Endodermal cell (in vitro differentiated cells): ENCODE measurements at regions not wholly inside any gene's neighbourhood (a gene's known extent, or its start where the extent isn't known, plus 50 kb on each side); places are given as distances from the start of the nearest gene placed in this dataset.

ENCODE experiments used
- DNase-seq: peaks from one replicate; pipeline ENCODE4 v3.0.0-alpha.2; 2017
- H3K27ac ChIP-seq: 2 replicates; pipeline ENCODE4 v1.5.1; 2013; ENCODE audit warnings: mild to moderate bottlenecking, low read depth, low read length, moderate library complexity
- H3K27me3 ChIP-seq: 2 replicates; pipeline ENCODE4 v1.6.1; 2013; ENCODE audit warnings: mild to moderate bottlenecking, low read length, moderate library complexity; ENCODE audit not compliant: insufficient read depth, control insufficient read depth, poor library complexity, severe bottlenecking
- H3K36me3 ChIP-seq: 2 replicates; pipeline ENCODE4 v1.7.0; 2013; ENCODE audit warnings: mild to moderate bottlenecking, low read length, moderate library complexity; ENCODE audit not compliant: control insufficient read depth, insufficient read depth
- H3K4me1 ChIP-seq: one replicate; pipeline ENCODE4 v1.7.0; 2013; ENCODE audit warnings: low read length; ENCODE audit not compliant: control insufficient read depth, insufficient read depth
- H3K4me3 ChIP-seq: 2 replicates; pipeline ENCODE4 v1.5.1; 2013; ENCODE audit warnings: mild to moderate bottlenecking, low read length, moderate library complexity
- H3K9ac ChIP-seq: 2 replicates; pipeline ENCODE4 v1.6.1; 2013; ENCODE audit warnings: mild to moderate bottlenecking, low read length, moderate library complexity; ENCODE audit not compliant: poor library complexity, severe bottlenecking; ENCODE audit errors: extremely low read depth
- H3K9me3 ChIP-seq: 2 replicates; pipeline ENCODE4 v1.6.1; 2013; ENCODE audit warnings: mild to moderate bottlenecking, low read length, moderate library complexity; ENCODE audit not compliant: control insufficient read depth
- H3K27ac Mint-ChIP-seq: 2 replicates; pipeline ENCODE4 v1.8.0; 2020; ENCODE audit warnings: mixed read lengths
- H3K27me3 Mint-ChIP-seq: 2 replicates; pipeline ENCODE4 v1.8.0; 2021; ENCODE audit warnings: mild to moderate bottlenecking, mixed read lengths; ENCODE audit not compliant: insufficient read depth
- H3K36me3 Mint-ChIP-seq: 2 replicates; pipeline ENCODE4 v1.8.0; 2020; ENCODE audit warnings: low read depth, mixed read lengths
- H3K4me1 Mint-ChIP-seq: 2 replicates; pipeline ENCODE4 v1.8.0; 2020; ENCODE audit warnings: mixed read lengths
- H3K4me3 Mint-ChIP-seq: 2 replicates; pipeline ENCODE4 v1.8.0; 2020; ENCODE audit warnings: mild to moderate bottlenecking, moderate library complexity, mixed read lengths
- H3K9me3 Mint-ChIP-seq: 2 replicates; pipeline ENCODE4 v1.8.0; 2020; ENCODE audit warnings: mild to moderate bottlenecking, mixed read lengths
- WGBS, 2 experiments: methylation state at CpG; one replicate each; pipeline versions ENCODE4 v1.1.5 to v1.1.7; 2013; ENCODE audit warnings: missing lambda C conversion rate in 2 of 2, mixed read lengths in 1 of 2; ENCODE audit not compliant: insufficient coverage in 1 of 2, insufficient read length in 1 of 2; 5-methylcytosine and 5-hydroxymethylcytosine counted together
- TF ChIP-seq, protein P1 (sequence below): fragments of 200-600 bp; sonication (generic); conservative IDR thresholded peaks from 2 replicates; pipeline ENCODE4 v1.5.0; 2021; ENCODE audit warnings: antibody characterized with exemption, mild to moderate bottlenecking

DNA sequence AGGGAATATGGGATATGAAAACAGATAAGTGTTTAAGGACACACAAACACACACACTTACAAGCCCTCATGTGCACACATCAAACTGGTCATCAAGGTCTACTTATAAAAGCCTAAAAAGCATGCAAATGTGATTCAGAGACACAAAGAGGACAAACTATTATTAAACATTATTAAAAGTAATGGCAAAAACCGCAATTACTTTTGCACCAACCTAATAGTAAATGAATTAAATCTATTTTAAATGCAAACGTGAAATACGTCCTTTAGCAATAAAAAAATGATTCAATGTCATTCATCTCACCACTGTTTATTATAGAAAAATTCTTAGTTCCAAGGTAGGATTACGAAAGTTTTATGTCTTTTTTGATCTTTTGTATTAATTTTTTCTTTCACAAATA, 91.1 kb upstream of the ARMCX2 start:
- H3K9ac ChIP-seq: no peak overlapping the region
- TF ChIP-seq, protein P1, sequence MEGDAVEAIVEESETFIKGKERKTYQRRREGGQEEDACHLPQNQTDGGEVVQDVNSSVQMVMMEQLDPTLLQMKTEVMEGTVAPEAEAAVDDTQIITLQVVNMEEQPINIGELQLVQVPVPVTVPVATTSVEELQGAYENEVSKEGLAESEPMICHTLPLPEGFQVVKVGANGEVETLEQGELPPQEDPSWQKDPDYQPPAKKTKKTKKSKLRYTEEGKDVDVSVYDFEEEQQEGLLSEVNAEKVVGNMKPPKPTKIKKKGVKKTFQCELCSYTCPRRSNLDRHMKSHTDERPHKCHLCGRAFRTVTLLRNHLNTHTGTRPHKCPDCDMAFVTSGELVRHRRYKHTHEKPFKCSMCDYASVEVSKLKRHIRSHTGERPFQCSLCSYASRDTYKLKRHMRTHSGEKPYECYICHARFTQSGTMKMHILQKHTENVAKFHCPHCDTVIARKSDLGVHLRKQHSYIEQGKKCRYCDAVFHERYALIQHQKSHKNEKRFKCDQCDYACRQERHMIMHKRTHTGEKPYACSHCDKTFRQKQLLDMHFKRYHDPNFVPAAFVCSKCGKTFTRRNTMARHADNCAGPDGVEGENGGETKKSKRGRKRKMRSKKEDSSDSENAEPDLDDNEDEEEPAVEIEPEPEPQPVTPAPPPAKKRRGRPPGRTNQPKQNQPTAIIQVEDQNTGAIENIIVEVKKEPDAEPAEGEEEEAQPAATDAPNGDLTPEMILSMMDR: no peak
- H3K36me3 ChIP-seq: no peaks in the 10 kb centered on the region
- no peak overlapping the region for H3K4me3 ChIP-seq
- no peak for DNase-seq
- Mint-ChIP-seq H3K9me3 (peaks cover 26% of the 10 kb centered on the region), H3K27ac (no peak overlapping the region), H3K27me3 (no peaks in the 10 kb centered on the region), H3K4me3 (no peak overlapping the region), H3K4me1 (no peaks in the 10 kb centered on the region), H3K36me3 (no peaks in the 10 kb centered on the region)
- no CpG with 5 or more reads among the region's 4 CpGs for WGBS, 2 experiments
- no peak overlapping the region for H3K27ac ChIP-seq
- H3K27me3 ChIP-seq: no peaks in the 10 kb centered on the region
- H3K4me1 ChIP-seq: no peaks in the 10 kb centered on the region
- H3K9me3 ChIP-seq: no peaks in the 10 kb centered on the region

DNA sequence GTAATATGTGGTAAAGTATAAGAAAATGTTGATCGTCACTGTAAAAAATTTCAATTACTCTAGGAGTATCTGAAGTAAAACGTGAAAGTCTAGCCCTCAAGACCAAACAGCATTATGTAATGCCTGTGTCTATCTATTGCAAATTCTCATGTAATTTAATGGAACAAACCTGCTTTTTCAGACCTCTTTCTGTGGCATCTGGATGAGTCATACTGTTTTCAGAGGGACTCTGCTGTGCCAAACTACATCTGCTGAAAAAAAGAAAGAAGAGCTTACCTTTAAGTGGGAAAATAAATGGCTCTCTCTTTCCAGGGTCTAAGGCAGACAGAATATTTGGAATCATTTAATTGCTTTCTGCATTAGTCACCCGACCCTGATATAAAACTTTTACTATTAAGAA, 89.8 kb upstream of the ARMCX2 start:
- Mint-ChIP-seq H3K27ac (no peak overlapping the region), H3K27me3 (no peaks in the 10 kb centered on the region), H3K9me3 (peaks cover 30% of the 10 kb centered on the region), H3K4me1 (no peaks in the 10 kb centered on the region), H3K36me3 (no peaks in the 10 kb centered on the region), H3K4me3 (no peak overlapping the region)
- TF ChIP-seq, protein P1: no peak
- DNase-seq: no peak
- Histone ChIP-seq H3K4me1 (no peaks in the 10 kb centered on the region), H3K4me3 (no peak overlapping the region), H3K36me3 (no peaks in the 10 kb centered on the region), H3K27me3 (no peaks in the 10 kb centered on the region), H3K9me3 (no peaks in the 10 kb centered on the region), H3K9ac (no peak overlapping the region), H3K27ac (no peak overlapping the region)
- WGBS, 2 experiments: 46% methylated on average over 1 of the region's 3 CpGs; no CpG with 5 or more reads in 1 of the 2 experiments

DNA sequence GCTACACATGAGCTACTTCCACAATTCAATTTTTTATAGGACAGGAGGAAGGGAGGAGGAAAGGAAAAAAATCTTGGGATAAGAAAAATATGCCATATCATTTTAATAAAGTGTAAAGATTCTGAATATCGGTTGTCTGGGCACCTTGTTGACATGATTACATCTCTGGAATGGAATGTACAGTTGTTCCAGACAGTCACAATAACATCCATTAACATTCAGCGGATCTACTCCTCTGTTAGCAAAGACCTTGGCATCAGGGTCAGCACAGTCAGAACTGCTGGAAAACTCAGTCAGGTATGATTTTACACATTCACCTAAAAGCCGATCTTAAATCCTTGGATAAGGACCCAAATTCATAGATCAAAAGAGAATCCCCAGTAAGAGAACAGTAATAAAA, 85.4 kb upstream of the ARMCX2 start:
- Histone ChIP-seq H3K4me3 (no peak overlapping the region), H3K27me3 (no peaks in the 10 kb centered on the region), H3K9ac (no peak overlapping the region), H3K27ac (no peak overlapping the region), H3K9me3 (no peaks in the 10 kb centered on the region), H3K4me1 (no peaks in the 10 kb centered on the region), H3K36me3 (no peaks in the 10 kb centered on the region)
- Mint-ChIP-seq H3K4me3 (no peak overlapping the region), H3K9me3 (peaks cover 21% of the 10 kb centered on the region), H3K36me3 (no peaks in the 10 kb centered on the region), H3K27me3 (no peaks in the 10 kb centered on the region), H3K4me1 (no peaks in the 10 kb centered on the region), H3K27ac (no peak overlapping the region)
- TF ChIP-seq, protein P1: no peak
- no peak for DNase-seq
- 94% methylated on average over 2 of the region's 3 CpGs; no CpG with 5 or more reads in 1 of the 2 experiments for WGBS, 2 experiments
